HG03432 (cell line): ENCODE measurements at regions not wholly inside any gene's neighbourhood (a gene's known extent, or its start where the extent isn't known, plus 50 kb on each side); places are given as distances from the start of the nearest gene placed in this dataset.
"Not testable (repeated sequence)": the region's sequence is repeated elsewhere in the genome, so short reads cannot be mapped to it uniquely, and the experiment has no call there.

Source experiments
- ATAC-seq: cut with Tn5 transposase; IDR thresholded peaks from one replicate; pipeline ENCODE4 v1.9.1; 2021; ENCODE audit warnings: mild to moderate bottlenecking, moderate library complexity; ENCODE audit not compliant: unreplicated experiment

DNA sequence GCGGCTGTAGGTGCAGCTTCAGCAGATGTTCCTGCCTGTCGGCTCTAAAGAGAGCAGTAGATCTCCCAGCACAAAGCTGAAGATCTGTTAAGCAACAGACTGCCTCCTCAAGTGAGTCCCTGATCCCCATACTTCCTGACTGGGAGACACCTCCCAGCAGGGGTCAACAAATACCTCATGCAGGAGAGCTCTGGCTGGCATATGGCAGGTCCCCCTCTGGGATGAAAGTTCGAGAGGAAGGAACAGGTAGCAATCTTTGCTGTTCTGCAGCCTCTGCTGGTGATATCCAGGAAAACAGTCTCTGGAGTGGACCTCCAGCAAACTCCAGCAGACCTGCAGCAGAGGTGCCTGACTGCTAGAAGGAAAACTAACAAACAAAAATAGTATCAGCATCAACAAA lies 337.1 kb upstream of the USP15 start:
- ATAC-seq, result no peak

DNA sequence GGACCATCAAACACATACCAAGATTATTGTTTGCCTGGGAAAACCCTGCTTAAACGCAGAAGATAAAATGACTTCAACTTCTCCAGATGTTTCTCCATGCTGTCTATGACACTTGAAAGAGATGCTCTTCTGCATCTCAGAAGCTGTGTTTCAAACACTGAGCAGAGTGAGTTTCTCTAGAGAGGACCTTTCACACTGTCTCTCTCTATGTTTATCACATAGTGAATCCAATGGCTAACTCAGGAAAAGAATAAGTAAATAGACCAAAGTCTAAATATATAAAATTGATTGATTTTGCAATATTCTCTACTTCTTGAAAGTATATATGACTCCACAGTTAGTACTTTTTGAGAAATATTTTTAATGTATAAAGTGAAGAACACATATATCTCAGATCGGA lies 325.6 kb upstream of the USP15 start:
- no peak for ATAC-seq

DNA sequence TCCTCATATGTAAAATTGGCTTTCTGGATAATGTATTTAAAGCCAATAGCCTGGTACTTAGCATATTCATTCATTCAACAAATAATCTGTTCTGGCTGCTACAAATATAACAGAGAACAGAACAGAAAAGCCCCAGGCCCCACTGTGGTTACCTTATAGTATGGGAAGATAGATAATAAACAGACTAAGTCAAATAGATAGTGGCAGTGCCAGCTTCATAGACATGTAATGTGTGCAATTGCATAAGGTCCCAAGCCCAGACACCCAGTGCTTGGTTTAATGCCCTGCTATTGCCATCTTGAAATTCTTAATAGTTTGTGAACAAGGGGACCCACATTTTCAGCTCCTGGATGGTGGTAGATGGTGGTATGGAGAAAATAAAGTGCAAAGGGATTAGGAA lies 320.2 kb upstream of the USP15 start:
- ATAC-seq, result no peak

DNA sequence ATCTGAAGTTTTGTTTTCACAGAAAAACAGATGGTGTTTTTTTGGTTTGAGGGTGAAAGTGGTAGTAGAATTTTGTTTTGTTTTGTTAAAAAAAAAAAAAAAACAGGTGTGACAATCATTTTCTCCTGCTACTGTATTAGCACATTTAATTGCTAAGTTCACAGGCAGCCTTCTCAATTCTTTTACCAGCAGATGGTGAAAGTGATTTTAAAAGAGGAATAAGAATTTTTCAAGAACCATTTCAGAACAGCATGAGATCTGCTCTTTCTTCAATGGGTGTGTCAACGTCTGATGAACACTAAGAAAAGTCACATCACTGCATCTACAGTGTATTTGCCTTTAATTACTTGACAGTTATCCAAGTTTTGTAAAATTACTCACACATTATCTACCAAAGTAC lies 303.7 kb upstream of the USP15 start:
- no peak for ATAC-seq

DNA sequence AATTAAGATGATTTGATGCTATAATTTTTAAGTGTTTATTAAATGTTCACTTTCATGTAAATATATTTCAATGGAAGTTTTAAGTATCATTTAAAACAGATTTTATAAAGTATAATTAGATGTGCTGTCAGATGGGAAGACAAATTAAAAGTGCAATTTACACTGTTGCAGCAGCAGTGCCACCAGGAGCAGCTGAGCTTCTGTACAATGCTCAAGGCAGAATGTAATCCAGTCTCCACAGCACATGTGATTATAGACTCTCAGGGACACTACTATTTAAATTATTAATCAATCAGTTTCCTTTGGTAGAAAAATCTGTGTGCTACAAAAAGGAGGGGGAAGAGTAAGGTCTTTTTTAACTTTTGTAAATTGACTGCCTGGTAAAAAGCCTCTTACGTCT lies 285.7 kb upstream of the USP15 start:
- no peak for ATAC-seq

DNA sequence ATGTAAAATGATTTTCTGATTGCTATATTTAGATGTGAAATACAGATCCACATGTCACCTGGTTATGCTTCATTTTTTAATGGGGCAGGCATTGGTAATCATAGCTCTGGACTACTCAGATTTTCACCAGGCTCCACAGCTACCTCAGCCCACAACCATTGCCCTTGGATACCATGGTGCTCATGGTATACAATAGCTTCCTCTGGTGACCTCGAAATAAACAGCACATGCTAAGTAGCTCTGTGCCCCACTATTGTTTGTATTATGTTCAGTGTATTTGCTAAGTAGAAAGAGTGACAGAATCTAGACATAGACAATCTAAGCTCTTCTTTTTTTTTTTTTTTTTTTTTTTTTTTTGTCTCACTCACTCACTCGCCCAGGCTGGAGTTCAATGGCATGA lies 274.4 kb upstream of the USP15 start:
- no peak for ATAC-seq

DNA sequence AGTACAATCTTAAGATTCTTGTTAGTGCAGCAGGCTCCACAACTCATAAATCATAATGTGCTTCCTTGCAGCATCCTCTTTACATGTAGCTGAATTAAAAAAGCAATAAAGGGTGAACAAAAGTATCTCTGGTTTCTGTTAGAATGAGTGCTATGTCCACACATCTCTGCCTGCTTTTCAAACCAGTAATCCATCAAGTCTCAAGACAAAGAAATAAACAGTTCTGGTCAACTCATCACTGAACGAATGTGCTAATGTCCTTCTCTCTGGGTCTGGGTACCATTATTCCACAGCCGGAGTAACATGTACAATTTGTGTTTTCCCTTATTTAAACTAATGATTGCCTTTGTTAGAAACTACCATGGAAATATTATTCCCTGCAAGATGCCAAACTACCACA lies 273.0 kb upstream of the USP15 start:
- ATAC-seq, result no peak

DNA sequence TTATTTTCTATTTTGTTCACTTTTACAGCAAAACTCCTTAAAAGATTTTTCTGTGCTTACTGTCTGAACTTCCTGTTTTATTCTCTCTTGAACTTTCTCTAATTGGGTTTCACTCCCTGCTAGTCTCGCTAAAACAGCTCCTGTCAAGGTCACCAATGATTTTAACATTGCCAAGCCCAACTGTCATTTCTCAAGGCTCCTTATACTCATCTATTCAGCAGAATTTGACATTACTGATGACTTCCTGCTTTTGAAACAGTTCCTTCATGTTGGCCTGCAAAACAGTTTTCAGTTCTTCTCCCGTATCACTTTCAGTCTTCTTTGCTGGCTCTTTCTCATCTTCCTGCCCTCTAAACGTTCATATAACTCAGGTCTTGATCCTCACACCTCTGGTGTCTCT lies 268.5 kb upstream of the USP15 start:
- no peak for ATAC-seq

DNA sequence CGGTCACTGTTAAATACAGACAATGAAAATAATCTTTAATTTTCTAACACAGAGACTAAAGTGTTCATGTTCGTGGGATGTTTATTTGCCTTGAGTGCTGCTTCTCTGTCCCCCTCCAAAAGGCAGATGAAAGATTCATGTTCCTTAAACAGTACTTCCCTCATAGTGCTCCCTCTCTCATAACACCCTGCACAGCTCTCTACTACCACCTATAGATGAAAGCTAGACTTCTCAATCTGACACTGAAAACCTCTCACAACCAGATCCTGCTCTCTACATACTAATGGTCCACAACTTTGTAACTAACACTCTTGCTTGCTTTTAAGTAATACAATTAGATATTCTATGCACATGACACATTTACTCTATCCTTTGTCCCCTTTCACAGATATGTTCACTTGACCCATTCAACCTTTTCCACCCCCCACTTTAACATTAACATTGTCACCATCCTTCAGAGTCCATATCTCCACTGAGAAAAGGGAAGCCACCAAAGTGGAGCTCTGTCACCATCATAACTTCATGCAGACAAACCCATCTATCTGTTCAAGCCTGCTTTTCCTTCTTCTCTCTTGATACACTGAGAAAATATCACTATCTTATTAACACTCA lies 266.4 kb upstream of the USP15 start:
- peak; percentile 91 for ATAC-seq

DNA sequence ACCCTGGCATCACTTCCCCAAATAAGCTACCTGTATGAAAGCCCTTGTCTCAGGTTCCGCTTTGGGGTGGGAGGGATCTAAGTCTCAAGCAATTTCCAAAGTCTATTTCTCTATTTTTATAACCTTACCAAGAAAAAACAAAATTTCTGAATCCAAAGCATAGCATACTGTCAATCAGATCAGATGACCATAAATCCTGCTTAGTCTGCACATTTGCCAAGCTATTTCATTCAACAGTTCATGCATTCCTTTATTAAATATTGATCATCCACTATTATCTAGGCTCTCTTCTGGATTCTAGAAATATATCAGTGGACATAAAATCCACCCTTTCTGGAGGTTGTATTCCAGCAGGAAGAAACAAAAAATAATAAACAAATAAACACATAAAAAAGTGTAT lies 263.5 kb upstream of the USP15 start:
- no peak for ATAC-seq

DNA sequence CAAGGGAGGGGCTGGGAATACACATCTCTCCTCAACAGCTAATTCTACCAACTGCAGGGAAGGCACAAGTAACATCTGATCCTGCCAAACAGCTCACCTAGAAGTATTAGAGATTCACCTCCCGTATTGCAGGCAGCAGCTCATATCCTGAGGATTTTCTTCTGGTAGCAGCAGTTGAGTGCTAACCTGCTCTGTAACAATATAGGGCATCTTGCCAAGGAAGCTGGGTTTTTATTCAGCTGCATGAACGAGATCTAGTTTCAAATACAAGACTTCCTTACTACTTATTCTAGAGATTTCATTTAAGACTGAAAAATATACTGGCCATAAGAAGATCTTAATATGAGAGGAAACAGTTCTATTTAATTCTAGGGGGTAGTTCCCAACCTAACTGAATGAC lies 261.4 kb upstream of the USP15 start:
- no peak for ATAC-seq

DNA sequence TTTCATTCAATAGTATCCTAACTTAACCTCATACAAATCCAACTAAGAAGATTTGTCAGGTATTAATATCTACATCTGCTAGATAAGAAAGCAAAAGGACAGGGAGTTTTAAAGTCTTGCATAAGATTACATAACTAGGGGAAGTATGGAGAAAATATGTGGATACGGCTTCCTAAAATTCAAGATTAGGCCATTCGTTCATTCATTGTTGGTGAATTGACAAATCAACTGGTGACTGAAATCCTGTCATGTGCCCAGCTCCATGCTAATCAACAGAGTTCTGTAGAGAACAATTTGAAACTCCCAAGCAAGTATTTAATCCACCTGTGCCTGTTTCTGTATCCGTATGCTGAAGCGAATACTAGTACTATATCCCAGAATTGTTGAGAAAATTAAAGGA lies 260.9 kb upstream of the USP15 start:
- ATAC-seq, result no peak

DNA sequence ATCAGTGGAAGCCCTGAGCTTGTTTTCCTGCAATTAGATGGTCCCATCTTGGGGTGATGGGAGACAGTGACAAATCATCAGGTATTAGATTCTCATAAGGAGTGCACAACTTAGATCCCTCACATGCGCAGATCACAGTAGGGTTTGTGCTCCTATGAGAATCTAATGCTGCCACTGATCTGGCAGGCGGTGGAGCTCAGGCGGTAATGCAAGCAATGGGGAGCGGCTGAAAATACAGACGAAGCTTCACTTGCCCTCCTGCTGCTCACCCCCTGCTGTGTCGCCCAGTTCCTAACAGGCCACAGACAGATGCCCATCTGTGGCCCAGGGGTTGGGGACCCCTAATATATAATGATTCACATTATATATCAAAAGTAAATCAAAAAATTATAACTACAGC lies 258.8 kb upstream of the USP15 start:
- no peak for ATAC-seq

DNA sequence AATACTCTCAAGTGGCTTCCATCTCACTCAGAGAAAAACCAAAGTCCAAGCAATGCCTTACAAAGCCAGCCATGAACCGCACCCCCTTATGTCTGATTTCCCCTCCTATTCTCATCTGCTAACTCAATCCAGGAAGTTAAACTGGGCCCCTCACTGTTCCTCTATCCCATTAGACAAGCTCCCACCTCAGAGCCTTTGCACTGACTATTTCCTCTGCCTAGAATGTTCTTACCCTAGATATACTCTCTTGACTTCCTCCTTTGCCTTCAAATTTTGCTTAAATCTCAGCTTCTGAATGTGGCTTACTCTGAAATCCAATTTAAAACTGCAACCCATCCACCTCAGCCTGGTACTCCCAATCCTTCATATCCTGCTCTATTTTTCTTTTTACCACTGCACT lies 257.0 kb upstream of the USP15 start:
- no peak for ATAC-seq

DNA sequence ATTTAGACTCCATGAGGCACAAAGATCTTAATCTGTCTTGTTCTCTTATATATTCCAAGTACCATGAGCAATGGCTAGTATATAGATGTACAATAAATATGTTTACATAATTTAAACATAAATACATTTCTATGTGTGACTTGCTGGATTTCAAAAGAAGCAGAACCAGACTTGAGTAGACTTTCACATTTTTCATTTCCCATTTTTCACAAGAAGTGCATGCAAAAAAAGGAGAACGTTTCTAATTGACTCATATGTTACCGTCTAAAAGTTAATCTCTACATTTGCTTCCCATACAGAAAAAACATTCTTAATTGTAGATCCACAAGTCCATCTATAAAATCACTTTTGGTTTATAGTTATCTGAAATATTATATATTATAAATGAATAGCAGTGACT lies 256.5 kb upstream of the USP15 start:
- ATAC-seq, result no peak

DNA sequence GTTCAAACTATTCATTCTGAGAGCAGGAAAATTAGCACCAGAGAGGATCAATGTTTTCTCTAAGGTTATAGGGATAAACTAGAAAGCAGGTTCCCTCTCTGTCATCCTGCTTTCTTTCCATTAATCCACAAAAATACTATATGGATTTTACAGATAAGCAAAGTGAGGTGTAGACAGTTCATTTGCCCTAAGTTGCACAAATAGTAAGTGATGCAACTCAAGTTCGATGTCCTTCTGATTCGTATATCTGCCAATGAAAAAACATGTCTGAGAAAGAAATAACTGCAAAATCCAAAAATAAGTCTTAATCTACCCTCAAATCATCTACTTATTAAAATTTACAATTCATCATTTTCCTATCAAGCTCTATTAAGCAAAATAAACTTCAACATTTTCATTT lies 254.6 kb upstream of the USP15 start:
- no peak for ATAC-seq

DNA sequence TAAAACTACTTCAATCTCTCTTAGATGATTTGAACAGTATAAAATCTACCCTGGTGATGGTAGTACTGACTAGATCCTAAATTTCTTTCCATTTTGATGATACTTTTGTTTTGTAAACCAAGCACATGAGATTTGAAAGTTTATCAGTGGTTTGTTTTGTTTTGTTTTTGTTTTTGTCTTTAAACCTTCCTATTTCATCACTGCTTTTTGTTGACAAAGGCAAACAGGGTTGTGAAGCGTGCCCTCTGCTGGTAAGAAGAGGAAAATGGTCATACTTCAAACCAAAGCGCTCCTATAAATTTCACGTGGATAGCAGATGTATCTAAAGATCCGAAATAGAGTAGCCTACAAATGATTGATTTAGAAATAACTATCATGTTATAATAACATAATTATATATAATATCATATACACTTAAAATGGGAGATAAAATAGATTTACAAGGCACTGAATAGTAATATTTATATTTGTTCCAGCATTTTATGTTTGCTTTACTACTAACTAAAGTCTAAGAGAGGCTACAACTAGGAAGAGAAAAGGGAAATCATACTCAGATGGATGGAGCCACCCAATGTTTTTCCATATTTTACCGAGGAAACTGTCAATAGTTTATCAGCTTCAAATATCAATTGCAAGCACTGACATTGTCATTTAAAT lies 254.0 kb upstream of the USP15 start:
- ATAC-seq, result peak; percentile 90

DNA sequence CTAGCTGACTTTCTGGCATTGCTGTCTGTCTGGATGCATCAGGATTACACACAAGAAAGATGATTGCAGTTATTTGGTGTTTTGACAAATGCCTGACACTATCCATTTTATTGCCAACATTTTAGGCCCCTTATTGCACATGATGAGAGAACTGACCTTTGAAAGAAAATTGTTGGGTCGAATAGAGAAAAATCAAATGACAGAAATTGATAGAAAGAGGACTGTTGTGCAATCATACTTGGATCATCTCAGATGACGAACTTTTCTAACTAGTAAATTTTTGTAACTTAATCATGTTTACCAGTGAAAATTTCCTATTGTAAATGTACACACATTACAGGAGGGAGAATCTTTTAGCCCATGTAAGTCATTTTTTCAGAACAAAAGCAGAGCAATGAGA lies 251.5 kb upstream of the USP15 start:
- ATAC-seq, result no peak

DNA sequence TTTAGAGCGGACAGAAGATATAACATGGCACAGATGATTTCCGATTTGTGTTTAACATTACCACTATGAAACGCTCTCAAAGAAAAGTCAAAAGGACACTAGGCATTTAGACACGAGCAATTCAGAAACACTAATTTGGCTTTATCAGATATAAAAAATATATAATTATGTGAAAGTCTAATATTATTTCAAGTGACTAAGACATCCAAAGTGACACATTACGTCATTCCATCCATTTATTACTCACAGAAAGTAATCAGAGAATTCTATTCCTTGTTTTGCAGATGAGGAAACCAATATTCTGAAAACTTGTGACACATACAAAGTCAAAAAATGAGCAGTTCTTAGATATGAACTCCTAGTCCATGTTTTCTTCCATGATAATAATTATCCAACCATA lies 250.8 kb upstream of the USP15 start:
- ATAC-seq, result no peak

DNA sequence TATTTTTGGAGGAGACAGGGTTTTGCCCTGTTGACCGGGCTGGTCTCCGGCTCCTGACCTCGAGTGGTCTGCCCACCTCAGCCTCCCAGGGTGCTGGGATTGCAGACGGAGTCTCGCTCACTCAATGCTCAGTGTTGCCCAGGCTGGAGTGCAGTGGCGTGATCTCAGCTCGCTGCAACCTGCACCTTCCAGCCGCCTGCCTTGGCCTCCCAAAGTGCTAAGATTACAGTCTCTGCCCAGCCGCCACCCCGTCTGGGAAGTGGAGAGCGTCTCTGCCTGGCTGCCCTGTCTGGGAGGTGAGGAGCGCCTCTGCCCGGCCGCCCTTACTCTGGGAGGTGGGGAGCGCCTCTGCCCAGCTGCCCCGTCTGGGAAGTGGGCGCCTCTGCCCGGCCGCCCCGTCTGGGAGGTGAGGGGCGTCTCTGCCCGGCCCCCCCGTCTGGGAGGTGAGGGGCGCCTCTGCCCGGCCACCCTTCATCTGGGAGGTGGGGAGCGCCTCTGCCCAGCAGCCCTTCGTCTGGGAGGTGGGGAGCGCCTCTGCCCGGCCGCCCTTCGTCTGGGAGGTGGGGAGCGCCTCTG lies 249.8 kb upstream of the USP15 start:
- not testable (repeated sequence) for ATAC-seq

DNA sequence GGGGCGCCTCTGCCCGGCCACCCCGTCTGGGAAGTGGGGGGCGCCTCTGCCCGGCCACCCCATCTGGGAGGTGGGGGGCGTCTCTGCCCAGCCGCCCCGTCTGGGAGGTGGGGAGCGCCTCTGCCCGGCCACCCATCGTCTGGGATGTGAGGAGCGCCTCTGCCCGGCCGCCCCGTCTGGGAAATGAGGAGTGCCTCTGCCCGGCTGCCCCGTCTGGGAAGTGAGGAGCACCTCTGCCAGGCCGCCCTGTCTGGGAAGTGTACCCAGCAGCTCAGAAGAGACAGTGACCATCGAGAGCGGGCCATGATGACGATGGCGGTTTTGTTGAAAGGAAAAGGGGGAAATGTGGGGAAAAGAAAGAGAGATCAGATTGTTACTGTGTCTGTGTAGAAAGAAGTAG lies 249.2 kb upstream of the USP15 start:
- ATAC-seq, result not testable (repeated sequence)

DNA sequence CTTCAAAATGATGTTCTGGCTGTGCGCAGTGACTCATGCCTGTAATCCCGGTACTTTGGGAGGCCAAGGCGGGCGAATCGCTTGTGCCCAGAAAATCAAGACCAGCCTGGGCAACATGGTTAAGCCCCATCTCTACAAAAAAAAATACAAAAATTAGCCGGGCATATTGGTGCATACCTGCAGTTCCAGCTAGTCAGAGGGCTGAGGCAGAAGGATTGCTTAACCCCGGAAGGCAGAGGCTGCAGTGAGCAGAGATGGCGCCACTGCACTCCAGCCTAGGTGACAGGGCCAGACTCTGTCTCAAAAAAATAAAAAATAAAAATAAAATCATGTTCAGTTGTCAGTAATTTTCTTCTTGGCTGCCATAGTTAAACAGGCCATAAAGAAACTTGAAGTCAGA lies 245.9 kb upstream of the USP15 start:
- ATAC-seq, result no peak

DNA sequence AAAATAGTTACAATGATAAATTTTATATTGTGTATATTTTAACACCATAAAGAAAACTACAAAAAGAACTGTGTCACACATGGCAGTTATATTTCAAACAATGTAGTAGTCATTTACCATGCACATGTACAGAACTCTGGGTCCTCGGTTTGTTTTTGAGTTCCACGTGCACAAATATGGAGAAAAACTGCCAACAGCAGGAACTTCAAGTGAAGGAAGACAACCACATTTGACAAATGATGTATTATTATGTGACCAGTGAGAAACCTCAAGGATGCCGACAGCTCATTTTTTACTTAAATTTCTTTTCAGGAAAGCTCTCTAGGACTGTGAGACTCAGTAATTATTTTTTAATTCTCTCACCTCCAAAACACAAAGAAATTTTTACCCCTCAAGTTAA lies 244.2 kb upstream of the USP15 start:
- ATAC-seq, result no peak
